ENCODE measurements at regions not wholly inside any gene's neighbourhood (a gene's known extent, or its start where the extent isn't known, plus 50 kb on each side); places are given as distances from the start of the nearest gene placed in this dataset.

- Mint-ChIP-seq H3K4me3 (ENCODE audit: unreplicated experiment) (no peak overlapping the region), H3K27ac (ENCODE audit: low read depth, unreplicated experiment) (no peak overlapping the region), H3K36me3 (ENCODE audit: insufficient read depth, unreplicated experiment) (no peaks in the 10 kb centered on the region), H3K4me1 (ENCODE audit: insufficient read depth, unreplicated experiment) (no peaks in the 10 kb centered on the region), H3K9me3 (ENCODE audit: unreplicated experiment) (peaks cover 18% of the 10 kb centered on the region), H3K27me3 (ENCODE audit: insufficient read depth, unreplicated experiment) (peaks cover 10% of the 10 kb centered on the region)
- ChIA-PET POLR2A (no interaction called here), CTCF (interaction anchor here (0.5 to 0.6 kb wide), 3 partner anchors 8 to 270 kb away, joined by 3 to 4 read pairs (median 3); no protein-coding TSS in a partner anchor)
- no TSS peak for BruUV-seq (replicated peaks)
- TF ChIP-seq CTCF (IDR thresholded peaks at IDR 0.05; ENCODE audit: unreplicated experiment), result no peak
- no peak for DNase-seq (ENCODE audit: unreplicated experiment)
- intact Hi-C loops (cut with micrococcal nuclease), result no loop called here
Observed at GRCh38 chr5:50945139-50945538, 278.7 kb downstream of the PARP8 start.

GRCh38 chr5:50947906-50948683 is 281.7 kb downstream of the PARP8 start:
- Mint-ChIP-seq H3K27me3 (ENCODE audit: insufficient read depth, unreplicated experiment) (peaks cover 10% of the 10 kb centered on the region), H3K9me3 (ENCODE audit: unreplicated experiment) (peaks cover 7% of the 10 kb centered on the region), H3K36me3 (ENCODE audit: insufficient read depth, unreplicated experiment) (no peaks in the 10 kb centered on the region), H3K4me1 (ENCODE audit: insufficient read depth, unreplicated experiment) (no peaks in the 10 kb centered on the region), H3K27ac (ENCODE audit: low read depth, unreplicated experiment) (no peak overlapping the region), H3K4me3 (ENCODE audit: unreplicated experiment) (no peak overlapping the region)
- BruUV-seq (replicated peaks), result no TSS peak
- DNase-seq (ENCODE audit: unreplicated experiment), result no peak
- intact Hi-C loops (cut with micrococcal nuclease), result no loop called here
- ChIA-PET CTCF (interaction anchor here (0.8 to 0.9 kb wide), 3 partner anchors 11 to 1060 kb away, joined by 3 to 4 read pairs (median 3); no protein-coding TSS in a partner anchor), POLR2A (no interaction called here)
- no peak for TF ChIP-seq CTCF (IDR thresholded peaks at IDR 0.05; ENCODE audit: unreplicated experiment)

- peaks cover 38% of the 10 kb centered on the region for H3K27me3 Mint-ChIP-seq (ENCODE audit: insufficient read depth, unreplicated experiment)
- intact Hi-C loops (cut with micrococcal nuclease), result loop anchor here (10.0 kb wide), 1 partner anchor 1612 kb away; no protein-coding TSS in a partner anchor
- no peak for TF ChIP-seq CTCF (IDR thresholded peaks at IDR 0.05; ENCODE audit: unreplicated experiment)
- H3K9me3 Mint-ChIP-seq (ENCODE audit: unreplicated experiment), result no peaks in the 10 kb centered on the region
- CTCF ChIA-PET, result interaction anchor here (0.7 to 2.1 kb wide), 3 partner anchors 8 to 425 kb away, joined by 3 to 8 read pairs (median 4); no protein-coding TSS in a partner anchor
- no peak overlapping the region for H3K4me3 Mint-ChIP-seq (ENCODE audit: unreplicated experiment)
- no peaks in the 10 kb centered on the region for H3K4me1 Mint-ChIP-seq (ENCODE audit: insufficient read depth, unreplicated experiment)
- no peak for DNase-seq (ENCODE audit: unreplicated experiment)
- H3K27ac Mint-ChIP-seq (ENCODE audit: low read depth, unreplicated experiment), result no peak overlapping the region
- POLR2A ChIA-PET, result no interaction called here
- no peaks in the 10 kb centered on the region for H3K36me3 Mint-ChIP-seq (ENCODE audit: insufficient read depth, unreplicated experiment)
- no TSS peak for BruUV-seq (replicated peaks)
Observed at GRCh38 chr5:50953290-50953689, 286.9 kb downstream of the PARP8 start.

GRCh38 chr5:50958852-50959457 is 292.5 kb downstream of the PARP8 start:
- Mint-ChIP-seq H3K27ac (ENCODE audit: low read depth, unreplicated experiment) (no peak overlapping the region), H3K4me1 (ENCODE audit: insufficient read depth, unreplicated experiment) (no peaks in the 10 kb centered on the region), H3K9me3 (ENCODE audit: unreplicated experiment) (no peaks in the 10 kb centered on the region), H3K4me3 (ENCODE audit: unreplicated experiment) (no peak overlapping the region), H3K36me3 (ENCODE audit: insufficient read depth, unreplicated experiment) (no peaks in the 10 kb centered on the region), H3K27me3 (ENCODE audit: insufficient read depth, unreplicated experiment) (peaks cover 69% of the 10 kb centered on the region)
- TF ChIP-seq CTCF (IDR thresholded peaks at IDR 0.05; ENCODE audit: unreplicated experiment), result peak; percentile 58
- CTCF ChIA-PET, result interaction anchor here (0.5 to 3.7 kb wide), 51 partner anchors 9 to 1707 kb away, joined by 3 to 31 read pairs (median 4); no protein-coding TSS in a partner anchor
- DNase-seq (ENCODE audit: unreplicated experiment), result peak; percentile 47
- no TSS peak for BruUV-seq (replicated peaks)
- intact Hi-C loops (cut with micrococcal nuclease), result loop anchor here (1.0 to 10.0 kb wide), 3 partner anchors 1048 to 1606 kb away; no protein-coding TSS in a partner anchor
- POLR2A ChIA-PET, result no interaction called here

Data from MCF 10A (cell line).